CD14-positive monocyte (primary cell): ENCODE measurements at regions not wholly inside any gene's neighbourhood (a gene's known extent, or its start where the extent isn't known, plus 50 kb on each side); places are given as distances from the start of the nearest gene placed in this dataset.
A peak's percentile ranks its signal among the peaks of the same experiment; 100 is the strongest.

ENCODE experiments used
- DNase-seq, 3 donors: peaks; one replicate each; pipeline ENCODE4 v3.0.0-alpha.2; 2011 to 2022
- H2AFZ ChIP-seq: 2 replicates; pipeline ENCODE4 v1.6.0; 2012; ENCODE audit warnings: mild to moderate bottlenecking, low read depth, low read length, inconsistent platforms; ENCODE audit not compliant: insufficient read depth, poor library complexity, severe bottlenecking
- H3K27ac ChIP-seq, 2 donors: 1 replicate in 1 of 2; 2 replicates in 1 of 2; pipeline ENCODE4 v1.5.1; 2012 to 2013; ENCODE audit warnings: low read length in 2 of 2, control low read depth in 1 of 2, inconsistent platforms in 1 of 2, low read depth in 1 of 2, mild to moderate bottlenecking in 1 of 2
- H3K27me3 ChIP-seq, 2 donors: one replicate each; pipeline versions ENCODE4 v1.6.0 to v1.6.1; 2011 to 2013; ENCODE audit warnings: low read length in 2 of 2; ENCODE audit not compliant: control insufficient read depth in 2 of 2, insufficient read depth in 2 of 2
- H3K36me3 ChIP-seq, 2 donors: replicated peaks in 1 of 2; 1 replicate in 1 of 2; 2 replicates in 1 of 2; pipeline versions ENCODE4 v1.5.1 to v1.6.1; 2012 to 2013; ENCODE audit warnings: low read length in 2 of 2, control low read depth in 1 of 2, inconsistent platforms in 1 of 2, mild to moderate bottlenecking in 1 of 2; ENCODE audit not compliant: insufficient read depth in 2 of 2, control insufficient read depth in 1 of 2
- H3K4me1 ChIP-seq, 2 donors: 1 replicate in 1 of 2; 2 replicates in 1 of 2; pipeline versions ENCODE4 v1.5.1 to v1.6.1; 2012 to 2013; ENCODE audit warnings: low read length in 2 of 2, control low read depth in 1 of 2, inconsistent platforms in 1 of 2, mild to moderate bottlenecking in 1 of 2, moderate library complexity in 1 of 2; ENCODE audit not compliant: insufficient read depth in 2 of 2, control insufficient read depth in 1 of 2
- H3K4me2 ChIP-seq: replicated peaks from 2 replicates; pipeline ENCODE3; 2012; ENCODE audit warnings: low read length, moderate library complexity, mild to moderate bottlenecking; ENCODE audit not compliant: poor library complexity, severe bottlenecking; ENCODE audit errors: extremely low read depth
- H3K4me3 ChIP-seq, 3 experiments: fragments of 200-600 bp in 1 of 3; sonication (generic) in 1 of 3; replicated peaks in 1 of 3; 1 replicate in 2 of 3; 2 replicates in 1 of 3; pipeline ENCODE4 v1.5.1; 2011 to 2013; ENCODE audit warnings: low read length in 3 of 3, mild to moderate bottlenecking in 3 of 3, control low read depth in 2 of 3, low read depth in 2 of 3, inconsistent platforms in 1 of 3, moderate library complexity in 1 of 3
- H3K79me2 ChIP-seq: 2 replicates; pipeline ENCODE4 v1.6.0; 2012; ENCODE audit warnings: mild to moderate bottlenecking, control low read depth, inconsistent platforms, low read length, moderate library complexity; ENCODE audit not compliant: insufficient read depth
- H3K9ac ChIP-seq: 2 replicates; pipeline ENCODE4 v1.6.0; 2017; ENCODE audit warnings: low read length, mild to moderate bottlenecking; ENCODE audit not compliant: insufficient read depth, poor library complexity, severe bottlenecking
- H3K9me3 ChIP-seq, 2 donors: replicated peaks in 1 of 2; 1 replicate in 1 of 2; 2 replicates in 1 of 2; pipeline versions ENCODE4 v1.5.1 to v1.6.1; 2012 to 2013; ENCODE audit warnings: low read length in 2 of 2, control low read depth in 1 of 2; ENCODE audit not compliant: control insufficient read depth in 1 of 2, insufficient read depth in 1 of 2
- H4K20me1 ChIP-seq: 2 replicates; pipeline ENCODE4 v1.6.0; 2012; ENCODE audit warnings: mild to moderate bottlenecking, low read length, control low read depth, moderate library complexity; ENCODE audit not compliant: insufficient read depth
- H3K27ac Mint-ChIP-seq, 7 donors: one replicate each; pipeline ENCODE4 v1.8.0; 2020; ENCODE audit warnings: mild to moderate bottlenecking in 7 of 7, mixed read lengths in 7 of 7, moderate library complexity in 6 of 7, inconsistent platforms in 2 of 7
- H3K27me3 Mint-ChIP-seq, 3 donors: one replicate each; pipeline ENCODE4 v1.8.0; 2021 to 2022; ENCODE audit warnings: low read depth in 3 of 3, mild to moderate bottlenecking in 3 of 3, mixed read lengths in 3 of 3, moderate library complexity in 3 of 3, inconsistent platforms in 1 of 3
- H3K36me3 Mint-ChIP-seq, 2 donors: one replicate each; pipeline ENCODE4 v1.8.0; 2020; ENCODE audit warnings: mixed read lengths in 2 of 2, inconsistent platforms in 1 of 2, mild to moderate bottlenecking in 1 of 2
- H3K4me1 Mint-ChIP-seq: one replicate; pipeline ENCODE4 v1.8.0; 2020; ENCODE audit warnings: mild to moderate bottlenecking, mixed read lengths
- H3K4me3 Mint-ChIP-seq, 2 donors: one replicate each; pipeline ENCODE4 v1.8.0; 2020; ENCODE audit warnings: mild to moderate bottlenecking in 2 of 2, mixed read lengths in 2 of 2, moderate library complexity in 1 of 2
- H3K9me3 Mint-ChIP-seq, 7 donors: one replicate each; pipeline ENCODE4 v1.8.0; 2020 to 2022; ENCODE audit warnings: mixed read lengths in 7 of 7, mild to moderate bottlenecking in 6 of 7, moderate library complexity in 6 of 7, inconsistent platforms in 2 of 7
- CTCF ChIP-seq: fragments of 200-600 bp; IDR thresholded peaks from one replicate; pipeline ENCODE4 v1.8.0; 2022; ENCODE audit warnings: antibody characterized with exemption, mild to moderate bottlenecking
- WGBS: methylation state at CpG from one replicate; pipeline ENCODE4 v1.1.5; 2013; ENCODE audit warnings: missing lambda C conversion rate; ENCODE audit not compliant: insufficient coverage; 5-methylcytosine and 5-hydroxymethylcytosine counted together
- intact Hi-C, 2 donors: fragments of 100-400 bp; cut with micrococcal nuclease; formaldehyde crosslinking; loops; one replicate each; pipeline versions ENCODE4 v1.15.0 to v1.15.1; 2023

DNA sequence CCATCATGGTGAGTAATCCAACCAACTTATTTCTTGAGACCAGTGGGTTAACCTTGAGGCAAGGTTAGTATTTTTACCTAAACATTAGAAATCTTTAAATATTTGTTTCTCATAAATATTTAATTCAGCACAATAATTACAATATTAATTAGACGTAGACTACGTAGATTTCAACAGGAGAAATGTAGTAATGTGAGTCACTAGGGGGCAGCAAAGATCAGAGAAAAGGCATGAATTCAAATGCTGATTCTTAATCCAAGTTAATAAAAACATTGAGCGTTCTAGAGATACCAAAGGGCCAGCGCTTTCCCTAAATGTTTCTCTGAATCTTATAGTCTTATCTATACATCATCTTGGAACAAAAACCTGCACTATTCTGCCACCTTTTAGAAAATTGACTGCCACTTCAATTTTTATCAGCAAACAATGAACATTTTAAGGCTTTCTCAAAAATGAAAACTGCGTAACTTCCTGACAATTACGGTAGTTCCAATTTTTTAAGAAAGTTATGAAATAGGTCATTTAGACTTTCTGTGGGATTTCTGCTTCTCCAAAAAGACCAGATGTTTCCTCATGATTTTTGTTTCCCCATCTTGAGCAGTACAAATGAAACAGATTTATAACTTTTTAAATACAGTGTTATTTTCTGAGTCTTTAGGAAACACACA lies 180.7 kb downstream of the GASK1B start:
- no peaks in the 10 kb centered on the region for H4K20me1 ChIP-seq
- peak overlapping the region; percentile 48 to 94 (median 76) for H3K4me3 ChIP-seq
- H3K4me1 Mint-ChIP-seq = peaks cover 46% of the 10 kb centered on the region
- intact Hi-C loops = loop anchor here in 1 of 2 donors (10.0 kb wide), 1 partner anchor 173 kb away; no protein-coding TSS in a partner anchor
- no peaks in the 10 kb centered on the region for H3K9me3 ChIP-seq
- H3K4me3 Mint-ChIP-seq = peak overlapping the region; percentile 69 to 79
- peak overlapping the region; percentile 35 for H3K9ac ChIP-seq
- 0% methylated on average over 2 of the region's 6 CpGs for WGBS
- no peaks in the 10 kb centered on the region for H3K36me3 ChIP-seq
- H2AFZ ChIP-seq = peak overlapping the region; percentile 39
- no peaks in the 10 kb centered on the region for H3K27me3 ChIP-seq
- peak overlapping the region; percentile 72 for H3K4me2 ChIP-seq
- peaks cover 0 to 2% of the 10 kb centered on the region in 2 donors for H3K36me3 Mint-ChIP-seq
- H3K9me3 Mint-ChIP-seq = peaks cover 0 to 2% (median 0%) of the 10 kb centered on the region in 7 donors
- no peaks in the 10 kb centered on the region for H3K27me3 Mint-ChIP-seq
- H3K27ac Mint-ChIP-seq = peak overlapping the region; percentile 80 to 92 (median 89)
- no peaks in the 10 kb centered on the region for H3K79me2 ChIP-seq
- TF ChIP-seq CTCF = peak; percentile 86
- DNase-seq = peak; percentile 71 to 84 (median 78)
- H3K4me1 ChIP-seq = peaks cover 34 to 49% of the 10 kb centered on the region in 2 donors
- H3K27ac ChIP-seq = peak overlapping the region in 1 of 2 donors; percentile 85

GRCh38 chr4:157988641-157989040 lies 184.2 kb downstream of the GASK1B start:
- Mint-ChIP-seq H3K27me3 (no peaks in the 10 kb centered on the region), H3K27ac (peak overlapping the region; percentile 23 to 84 (median 81)), H3K9me3 (peaks cover 0 to 8% (median 0%) of the 10 kb centered on the region in 7 donors), H3K36me3 (no peaks in the 10 kb centered on the region), H3K4me3 (peak overlapping the region in 1 of 2 donors; percentile 46), H3K4me1 (peaks cover 61% of the 10 kb centered on the region)
- H3K4me2 ChIP-seq = peak overlapping the region; percentile 23
- H3K27me3 ChIP-seq = no peaks in the 10 kb centered on the region
- peak overlapping the region in 1 of 2 donors; percentile 67 for H3K27ac ChIP-seq
- H3K4me3 ChIP-seq = peak overlapping the region in 1 of 3 experiments; percentile 23
- peaks cover 41 to 66% of the 10 kb centered on the region in 2 donors for H3K4me1 ChIP-seq
- no peaks in the 10 kb centered on the region for H3K79me2 ChIP-seq
- no peaks in the 10 kb centered on the region for H3K36me3 ChIP-seq
- H3K9ac ChIP-seq = no peak overlapping the region
- H3K9me3 ChIP-seq = no peaks in the 10 kb centered on the region
- TF ChIP-seq CTCF = no peak
- H4K20me1 ChIP-seq = no peaks in the 10 kb centered on the region
- H2AFZ ChIP-seq = no peak overlapping the region
- intact Hi-C loops = loop anchor here in 1 of 2 donors (5.0 kb wide), 1 partner anchor 184 kb away; the partner anchor contains the start of gene GASK1B
- no CpG with 5 or more reads among the region's 2 CpGs for WGBS
- DNase-seq = peak in 2 of 3 donors; percentile 26 to 45
